H1 (cell line): ENCODE measurements at regions not wholly inside any gene's neighbourhood (a gene's known extent, or its start where the extent isn't known, plus 50 kb on each side); places are given as distances from the start of the nearest gene placed in this dataset.

ENCODE experiments used
- CTCF ChIA-PET: fragments of 300-600 bp; sonication (Branson Sonifier 250); formaldehyde crosslinking; loops from one replicate; lab custom pipeline; 2021; ENCODE audit not compliant: partially characterized antibody; lab: Charles Lee
- POLR2A ChIA-PET: fragments of 300-600 bp; sonication (Branson Sonifier 250); formaldehyde crosslinking; loops from one replicate; lab custom pipeline; 2021; ENCODE audit warnings: inconsistent platforms; ENCODE audit not compliant: partially characterized antibody; lab: Charles Lee
- DNase-seq, 2 experiments: peaks; one replicate each; pipeline versions ENCODE4 v3.0.0 to v3.0.0-alpha.2; 2010 to 2022; ENCODE audit warnings: low spot score in 2 of 2, low read depth in 1 of 2, mixed read lengths in 1 of 2
- FAIRE-seq: peaks from 2 replicates; lab custom pipeline; 2011; peaks lifted over from hg19 to GRCh38; lab: Jason Lieb, UNC
- H2AFZ ChIP-seq: 2 replicates; pipeline ENCODE4 v1.8.1; 2012; ENCODE audit warnings: low read length, inconsistent platforms
- H2AK5ac ChIP-seq: 2 replicates; pipeline ENCODE4 v1.6.1; 2013; ENCODE audit warnings: low read depth, low read length
- H2BK120ac ChIP-seq: replicated peaks from 2 replicates; pipeline ENCODE3; 2013; ENCODE audit warnings: low read depth, low read length, inconsistent platforms
- H2BK12ac ChIP-seq: 2 replicates; pipeline ENCODE4 v1.6.1; 2013; ENCODE audit warnings: low read depth, low read length
- H2BK15ac ChIP-seq: 2 replicates; pipeline ENCODE4 v1.6.1; 2013; ENCODE audit warnings: low read length
- H2BK20ac ChIP-seq: 2 replicates; pipeline ENCODE4 v1.6.1; 2013; ENCODE audit warnings: low read length
- H2BK5ac ChIP-seq: 2 replicates; pipeline ENCODE4 v1.6.1; 2013; ENCODE audit warnings: low read depth, low read length
- H3K14ac ChIP-seq: 2 replicates; pipeline ENCODE4 v1.6.1; 2013; ENCODE audit warnings: inconsistent platforms; ENCODE audit not compliant: insufficient read length
- H3K18ac ChIP-seq: 2 replicates; pipeline ENCODE4 v1.6.1; 2013; ENCODE audit warnings: low read length; ENCODE audit errors: extremely low read depth
- H3K23ac ChIP-seq: 2 replicates; pipeline ENCODE4 v1.6.1; 2013; ENCODE audit warnings: inconsistent platforms; ENCODE audit not compliant: insufficient read length
- H3K23me2 ChIP-seq: 2 replicates; pipeline ENCODE4 v1.6.1; 2013; ENCODE audit warnings: low read depth, low read length
- H3K27ac ChIP-seq: 2 replicates; pipeline ENCODE4 v1.6.1; 2011; ENCODE audit warnings: low read depth, low read length, inconsistent platforms
- H3K27me3 ChIP-seq, 4 experiments: replicated peaks in 1 of 4; 1 replicate in 1 of 4; 2 replicates in 3 of 4; pipeline versions ENCODE4 v1.6.1 to v1.8.1; 2011 to 2013; ENCODE audit warnings: low read length in 3 of 4, mild to moderate bottlenecking in 3 of 4, inconsistent platforms in 2 of 4, mixed read lengths in 2 of 4, moderate library complexity in 1 of 4; ENCODE audit not compliant: control insufficient read depth in 3 of 4, insufficient read depth in 3 of 4; ENCODE audit errors: extremely low read depth in 1 of 4
- H3K36me3 ChIP-seq, 4 experiments: 2 replicates each; pipeline versions ENCODE4 v1.6.1 to v1.8.1; 2011 to 2013; ENCODE audit warnings: mild to moderate bottlenecking in 4 of 4, low read length in 3 of 4, moderate library complexity in 2 of 4, control low read depth in 1 of 4, inconsistent platforms in 1 of 4; ENCODE audit not compliant: insufficient read depth in 4 of 4, control insufficient read depth in 2 of 4
- H3K4ac ChIP-seq: replicated peaks from 2 replicates; pipeline ENCODE3; 2013; ENCODE audit warnings: low read length, low read depth, mixed read lengths, inconsistent platforms; ENCODE audit not compliant: insufficient read length
- H3K4me1 ChIP-seq, 4 experiments: replicated peaks in 1 of 4; 1 replicate in 1 of 4; 2 replicates in 3 of 4; pipeline versions ENCODE4 v1.6.1 to v1.8.1; 2011 to 2013; ENCODE audit warnings: low read length in 3 of 4, inconsistent platforms in 2 of 4, mixed read lengths in 1 of 4; ENCODE audit not compliant: insufficient read depth in 4 of 4, control insufficient read depth in 3 of 4
- H3K4me2 ChIP-seq, 2 experiments: 2 replicates each; pipeline versions ENCODE4 v1.6.1 to v1.8.1; 2011 to 2013; ENCODE audit warnings: low read depth in 2 of 2, low read length in 2 of 2, control low read depth in 1 of 2, inconsistent platforms in 1 of 2, mild to moderate bottlenecking in 1 of 2; ENCODE audit not compliant: insufficient read depth in 1 of 2
- H3K4me3 ChIP-seq, 4 experiments: fragments of 200-600, 300-600 bp in 1 of 4; sonication (generic), shearing (Covaris generic), sonication (Bioruptor Twin) in 1 of 4; 2 replicates each; pipeline versions ENCODE4 v1.5.1 to v1.8.1; 2011 to 2016; ENCODE audit warnings: low read length in 4 of 4, low read depth in 3 of 4, control low read depth in 2 of 4, inconsistent platforms in 2 of 4, mild to moderate bottlenecking in 2 of 4, mixed read lengths in 1 of 4, moderate library complexity in 1 of 4; ENCODE audit not compliant: insufficient read depth in 2 of 4; ENCODE audit errors: extremely low read depth in 1 of 4
- H3K56ac ChIP-seq: replicated peaks from 2 replicates; pipeline ENCODE3; 2013; ENCODE audit warnings: low read depth, mild to moderate bottlenecking, mixed read lengths, low read length, inconsistent platforms; ENCODE audit not compliant: insufficient read length
- H3K79me1 ChIP-seq: 2 replicates; pipeline ENCODE4 v1.6.1; 2013; ENCODE audit warnings: low read depth, low read length, control low read depth
- H3K79me2 ChIP-seq, 2 experiments: 2 replicates each; pipeline versions ENCODE4 v1.6.1 to v1.8.1; 2012 to 2013; ENCODE audit warnings: low read length in 2 of 2, mild to moderate bottlenecking in 2 of 2, inconsistent platforms in 1 of 2; ENCODE audit not compliant: insufficient read depth in 2 of 2, control insufficient read depth in 1 of 2
- H3K9ac ChIP-seq, 4 experiments: replicated peaks in 1 of 4; 1 replicate in 1 of 4; 2 replicates in 3 of 4; pipeline versions ENCODE4 v1.6.1 to v1.8.1; 2011 to 2013; ENCODE audit warnings: low read depth in 3 of 4, low read length in 3 of 4, control low read depth in 2 of 4, mild to moderate bottlenecking in 2 of 4, moderate library complexity in 2 of 4, inconsistent platforms in 1 of 4; ENCODE audit errors: extremely low read depth in 1 of 4
- H3K9me3 ChIP-seq, 2 experiments: 2 replicates each; pipeline versions ENCODE4 v1.6.1 to v1.8.1; 2012 to 2013; ENCODE audit warnings: mild to moderate bottlenecking in 2 of 2, moderate library complexity in 2 of 2, control low read depth in 1 of 2, inconsistent platforms in 1 of 2, low read depth in 1 of 2, low read length in 1 of 2, mixed read lengths in 1 of 2; ENCODE audit not compliant: insufficient read depth in 2 of 2
- H4K20me1 ChIP-seq, 2 experiments: replicated peaks in 1 of 2; 2 replicates each; pipeline versions ENCODE3 to v1.8.1; 2011 to 2013; ENCODE audit warnings: inconsistent platforms in 2 of 2, low read length in 2 of 2, mild to moderate bottlenecking in 1 of 2; ENCODE audit not compliant: insufficient read depth in 2 of 2, control insufficient read depth in 1 of 2
- H4K5ac ChIP-seq: 2 replicates; pipeline ENCODE4 v1.6.1; 2013; ENCODE audit warnings: low read length, low read depth, mixed read lengths, inconsistent platforms; ENCODE audit not compliant: insufficient read length
- H4K8ac ChIP-seq: 2 replicates; pipeline ENCODE4 v1.8.0; 2013; ENCODE audit warnings: mild to moderate bottlenecking, moderate library complexity, low read length, inconsistent platforms; ENCODE audit not compliant: insufficient read depth; ENCODE audit errors: extremely low read depth
- H4K91ac ChIP-seq: replicated peaks from 2 replicates; pipeline ENCODE3; 2013; ENCODE audit warnings: low read length, mixed read lengths, inconsistent platforms; ENCODE audit not compliant: insufficient read length
- CHD2 ChIP-seq: IDR thresholded peaks from 2 replicates; pipeline ENCODE4 v1.6.1; 2012; ENCODE audit warnings: low read length, improper control_type of control experiment
- NANOG ChIP-seq: IDR thresholded peaks from 2 replicates; pipeline ENCODE4 v1.6.1; 2011; ENCODE audit warnings: low read length, low read depth, mild to moderate bottlenecking, inconsistent platforms; ENCODE audit not compliant: insufficient read depth, poor library complexity, severe bottlenecking
- RBBP5 ChIP-seq: IDR thresholded peaks from 2 replicates; pipeline ENCODE4 v1.7.1; 2012; ENCODE audit warnings: low read depth, mild to moderate bottlenecking, inconsistent platforms, low read length, moderate library complexity, borderline replicate concordance
- whole genome bisulfite sequencing, 2 experiments: shearing (Covaris generic) in 1 of 2; methylation state at CpG; one replicate each; pipeline versions ENCODE4 v1.1.6 to v1.1.7; 2013 to 2015; ENCODE audit warnings: low lambda C conversion rate in 2 of 2, mixed read lengths in 2 of 2, inconsistent platforms in 1 of 2, low coverage in 1 of 2, missing lambda C conversion rate in 1 of 2; ENCODE audit not compliant: insufficient replicate concordance in 2 of 2, insufficient coverage in 1 of 2, insufficient read length in 1 of 2; ENCODE audit errors: extremely low coverage in 1 of 2, missing lambda C conversion rate in 1 of 2; 5-methylcytosine and 5-hydroxymethylcytosine counted together

DNA sequence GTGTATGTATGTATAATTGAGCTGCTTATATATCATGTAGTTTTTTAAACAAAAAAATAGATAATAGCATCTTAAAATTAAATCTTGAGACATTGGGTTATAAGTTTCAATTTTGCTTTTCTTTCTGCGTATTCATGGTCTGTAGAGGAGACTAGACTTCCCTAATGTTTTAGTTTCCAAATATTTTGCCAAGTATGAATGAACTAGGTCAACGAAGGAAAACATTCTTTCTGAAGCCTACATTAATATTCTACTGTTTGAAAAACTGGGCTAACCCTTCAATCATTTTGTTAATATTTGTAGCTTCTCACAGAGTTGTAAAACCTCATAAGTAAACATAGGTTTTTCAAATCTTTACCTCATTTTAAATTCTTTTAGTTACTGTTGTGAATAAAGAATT, 592.7 kb downstream of the USP25 start:
- no peaks in the 10 kb centered on the region for H3K4me1 ChIP-seq
- no peak overlapping the region for H3K4me3 ChIP-seq
- no peak overlapping the region for H2AFZ ChIP-seq
- H2BK20ac ChIP-seq, result no peak overlapping the region
- TF ChIP-seq CHD2, result no peak
- TF ChIP-seq NANOG, result no peak
- TF ChIP-seq RBBP5, result no peak
- H2BK5ac ChIP-seq, result no peak overlapping the region
- no peaks in the 10 kb centered on the region for H3K23me2 ChIP-seq
- no peaks in the 10 kb centered on the region for H3K79me1 ChIP-seq
- no peak overlapping the region for H4K8ac ChIP-seq
- no peak overlapping the region for H2BK12ac ChIP-seq
- H3K18ac ChIP-seq, result no peak overlapping the region
- H3K56ac ChIP-seq, result no peak overlapping the region
- H4K5ac ChIP-seq, result no peak overlapping the region
- H4K91ac ChIP-seq, result no peak overlapping the region
- peaks cover 0 to 3% (median 0%) of the 10 kb centered on the region in 4 experiments; a peak in 1 of 7 replicates for H3K27me3 ChIP-seq
- DNase-seq (no peak), FAIRE-seq (no peak)
- H2BK15ac ChIP-seq, result no peak overlapping the region
- no peak overlapping the region for H3K27ac ChIP-seq
- H4K20me1 ChIP-seq, result no peaks in the 10 kb centered on the region
- no peak overlapping the region for H3K4me2 ChIP-seq
- H3K9ac ChIP-seq, result no peak overlapping the region
- POLR2A ChIA-PET, result no interaction called here
- no peaks in the 10 kb centered on the region for H3K79me2 ChIP-seq
- H3K36me3 ChIP-seq, result no peaks in the 10 kb centered on the region
- H3K9me3 ChIP-seq, result no peaks in the 10 kb centered on the region
- WGBS, 2 experiments, result 90% methylated on average over 2 of the region's 2 CpGs; no CpG with 5 or more reads in 1 of the 2 experiments
- H2AK5ac ChIP-seq, result no peak overlapping the region
- no peak overlapping the region for H3K14ac ChIP-seq
- H2BK120ac ChIP-seq, result no peak overlapping the region
- H3K4ac ChIP-seq, result no peak overlapping the region
- CTCF ChIA-PET, result interaction anchor here (0.9 to 1.2 kb wide), 2 partner anchors 9 to 13 kb away, joined by 3 to 4 read pairs; no protein-coding TSS in a partner anchor
- H3K23ac ChIP-seq, result no peak overlapping the region
